AG04450 (cell line): ENCODE measurements at regions not wholly inside any gene's neighbourhood (a gene's known extent, or its start where the extent isn't known, plus 50 kb on each side); places are given as distances from the start of the nearest gene placed in this dataset.

Source experiments
- CTCF ChIA-PET: fragments of 300-600, 350-600 bp; formaldehyde crosslinking; extraction: SDS; loops from one replicate; lab custom pipeline; 2022; ENCODE audit warnings: antibody characterized with exemption, inconsistent platforms; lab: Charles Lee
- POLR2A ChIA-PET: fragments of 350-600 bp; formaldehyde crosslinking; extraction: SDS; loops from one replicate; lab custom pipeline; 2021; ENCODE audit warnings: antibody characterized with exemption, inconsistent platforms; lab: Yijun Ruan, JAX
- DNase-seq: peaks from one replicate; pipeline ENCODE4 v3.0.0-alpha.2; 2011; ENCODE audit warnings: low read depth, low spot score
- H3K27ac ChIP-seq: one replicate; pipeline ENCODE4 v1.5.1; 2012; ENCODE audit warnings: low read depth, low read length, control low read depth
- H3K27me3 ChIP-seq: one replicate; pipeline ENCODE4 v1.6.0; 2012; ENCODE audit warnings: low read length; ENCODE audit not compliant: control insufficient read depth, insufficient read depth
- H3K4me3 ChIP-seq: 2 replicates; pipeline ENCODE4 v1.5.1; 2011; ENCODE audit warnings: mild to moderate bottlenecking, low read depth, low read length, control low read depth
- H3K9me3 ChIP-seq: 2 replicates; pipeline ENCODE4 v1.5.1; 2012; ENCODE audit warnings: low read length; ENCODE audit not compliant: control insufficient read depth, insufficient read depth
- CTCF ChIP-seq: IDR thresholded peaks from 2 replicates; pipeline ENCODE4 v1.5.1; 2011; ENCODE audit warnings: low read depth, low read length, control low read depth, inconsistent platforms

GRCh38 chr7:109951565-109951928 lies 1139.4 kb upstream of the LRRN3 start:
- Histone ChIP-seq H3K9me3 (no peaks in the 10 kb centered on the region), H3K4me3 (no peak overlapping the region), H3K27ac (no peak overlapping the region), H3K27me3 (no peaks in the 10 kb centered on the region)
- POLR2A ChIA-PET = no interaction called here
- no peak for TF ChIP-seq CTCF
- no peak for DNase-seq
- CTCF ChIA-PET = no interaction called here

GRCh38 chr7:109955986-109956385 lies 1134.9 kb upstream of the LRRN3 start:
- no peak for DNase-seq
- no peak overlapping the region for H3K27ac ChIP-seq
- no peak for TF ChIP-seq CTCF
- H3K9me3 ChIP-seq = no peaks in the 10 kb centered on the region
- H3K4me3 ChIP-seq = no peak overlapping the region
- H3K27me3 ChIP-seq = no peaks in the 10 kb centered on the region
- ChIA-PET CTCF (no interaction called here), POLR2A (no interaction called here)

- H3K4me3 ChIP-seq = no peak overlapping the region
- no peak for DNase-seq
- CTCF ChIA-PET = no interaction called here
Observed at GRCh38 chr7:109956916-109957315, 1134.0 kb upstream of the LRRN3 start.

GRCh38 chr7:109963741-109964140 lies 1127.2 kb upstream of the LRRN3 start:
- DNase-seq = no peak
- ChIA-PET CTCF (no interaction called here), POLR2A (no interaction called here)
- Histone ChIP-seq H3K9me3 (no peaks in the 10 kb centered on the region), H3K27ac (no peak overlapping the region), H3K4me3 (no peak overlapping the region), H3K27me3 (no peaks in the 10 kb centered on the region)
- no peak for TF ChIP-seq CTCF

More at GRCh38 chr7:109956916-109957315, 1134.0 kb upstream of the LRRN3 start:
- Histone ChIP-seq H3K27me3 (no peaks in the 10 kb centered on the region), H3K27ac (no peak overlapping the region), H3K9me3 (no peaks in the 10 kb centered on the region)
- no peak for TF ChIP-seq CTCF
- POLR2A ChIA-PET = no interaction called here

- Histone ChIP-seq H3K9me3 (no peaks in the 10 kb centered on the region), H3K4me3 (no peak overlapping the region), H3K27ac (no peak overlapping the region), H3K27me3 (no peaks in the 10 kb centered on the region)
- TF ChIP-seq CTCF = no peak
- ChIA-PET POLR2A (no interaction called here), CTCF (interaction anchor here (0.5 kb wide), 1 partner anchor 89 kb away, joined by 3 read pairs; no protein-coding TSS in a partner anchor)
- DNase-seq = no peak
Observed at GRCh38 chr7:109964780-109965179, 1126.1 kb upstream of the LRRN3 start.
